Effector memory CD4-positive, alpha-beta T cell (primary cell): ENCODE measurements at regions not wholly inside any gene's neighbourhood (a gene's known extent, or its start where the extent isn't known, plus 50 kb on each side); places are given as distances from the start of the nearest gene placed in this dataset.

Source experiments
- DNase-seq, 3 donors: peaks; one replicate each; pipeline ENCODE4 v3.0.0-alpha.2; 2020
- H3K27ac ChIP-seq: 2 replicates; pipeline ENCODE4 v1.7.0; 2013; ENCODE audit warnings: mild to moderate bottlenecking, low read length, moderate library complexity; ENCODE audit not compliant: insufficient read depth, poor library complexity, severe bottlenecking
- H3K27me3 ChIP-seq: replicated peaks from 2 replicates; pipeline ENCODE4 v1.7.0; 2013; ENCODE audit warnings: mild to moderate bottlenecking, low read length; ENCODE audit not compliant: insufficient read depth, control insufficient read depth, poor library complexity, severe bottlenecking
- H3K36me3 ChIP-seq: 2 replicates; pipeline ENCODE4 v1.7.0; 2013; ENCODE audit warnings: mild to moderate bottlenecking, low read length, moderate library complexity; ENCODE audit not compliant: control insufficient read depth, insufficient read depth
- H3K4me1 ChIP-seq: 2 replicates; pipeline ENCODE4 v1.7.0; 2013; ENCODE audit warnings: low read length, mild to moderate bottlenecking; ENCODE audit not compliant: control insufficient read depth, insufficient read depth, poor library complexity, severe bottlenecking
- H3K4me3 ChIP-seq: 2 replicates; pipeline ENCODE4 v1.7.0; 2013; ENCODE audit warnings: low read length, low read depth, mild to moderate bottlenecking; ENCODE audit not compliant: insufficient read depth, poor library complexity, severe bottlenecking
- H3K9me3 ChIP-seq: 2 replicates; pipeline ENCODE4 v1.7.0; 2013; ENCODE audit warnings: mild to moderate bottlenecking, low read length, moderate library complexity; ENCODE audit not compliant: control insufficient read depth

DNA sequence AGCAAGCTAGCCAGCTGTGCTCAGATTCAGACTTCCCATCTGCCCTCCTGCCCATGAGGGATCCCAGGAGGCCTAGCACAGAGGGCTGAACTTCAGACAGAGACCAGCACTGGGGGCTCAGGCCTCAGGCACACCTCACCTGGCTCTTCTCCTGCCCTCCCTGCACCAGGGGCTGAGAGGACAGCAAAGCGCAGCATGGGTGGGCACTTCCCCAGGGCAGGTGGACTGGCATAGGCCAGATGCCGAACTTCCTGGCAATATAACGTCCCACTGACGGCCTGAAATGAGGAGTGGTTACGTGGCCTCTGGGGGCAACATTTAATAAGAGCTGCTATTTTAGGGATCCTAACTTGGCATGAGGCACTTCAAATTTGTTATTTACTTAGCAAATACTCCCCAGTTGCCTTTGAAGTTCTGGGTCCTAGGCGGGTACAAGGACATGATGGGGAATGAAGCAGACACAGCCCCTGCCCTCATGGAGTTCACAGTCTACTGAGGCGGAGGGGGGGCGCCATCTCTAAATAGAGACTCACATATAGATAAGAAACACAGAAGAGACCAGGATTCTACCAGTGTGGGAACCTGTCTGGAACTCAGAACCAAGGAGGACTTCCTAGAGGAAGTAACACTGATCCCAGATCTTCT, 101.8 kb upstream of the ZMIZ1 start:
- DNase-seq, result no peak

DNA sequence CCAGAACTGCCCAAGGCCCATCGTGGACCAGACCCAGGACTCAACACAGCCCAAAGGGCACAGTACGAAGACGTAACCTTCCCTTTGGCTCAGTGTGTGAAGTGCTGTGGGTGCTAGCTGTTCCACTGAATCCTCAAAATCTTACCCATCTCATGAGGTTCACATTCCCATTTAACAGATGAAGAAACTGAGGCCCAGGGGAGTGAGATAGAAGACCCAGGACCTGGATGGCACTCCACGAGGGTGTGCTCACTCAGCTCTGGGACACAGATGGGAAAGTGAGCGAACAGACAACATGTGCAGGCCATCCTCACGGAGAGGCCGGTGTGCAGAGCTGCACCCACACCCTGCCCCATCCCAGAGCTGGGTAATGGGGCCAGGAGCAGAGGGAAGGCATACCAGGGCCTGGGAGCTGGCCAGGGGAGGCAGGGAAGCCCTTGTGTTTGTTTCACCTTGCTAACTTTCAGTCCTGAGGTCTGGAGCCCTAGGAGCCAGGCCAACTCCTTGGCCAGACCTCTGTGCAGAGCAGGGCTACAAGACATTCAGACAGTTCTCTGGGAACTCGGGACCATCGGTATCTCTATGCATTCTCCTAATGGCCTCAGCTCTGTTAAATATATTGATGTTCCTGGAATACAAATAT, 100.3 kb upstream of the ZMIZ1 start:
- Histone ChIP-seq H3K4me3 (no peak overlapping the region), H3K36me3 (no peaks in the 10 kb centered on the region), H3K4me1 (peaks cover 6% of the 10 kb centered on the region), H3K9me3 (no peaks in the 10 kb centered on the region), H3K27ac (no peak overlapping the region), H3K27me3 (no peaks in the 10 kb centered on the region)
- DNase-seq, result no peak

More for the DNA sequence above, 101.8 kb upstream of the ZMIZ1 start:
- Histone ChIP-seq H3K27ac (no peak overlapping the region), H3K36me3 (no peaks in the 10 kb centered on the region), H3K27me3 (no peaks in the 10 kb centered on the region), H3K4me3 (no peak overlapping the region), H3K4me1 (no peaks in the 10 kb centered on the region), H3K9me3 (no peaks in the 10 kb centered on the region)

DNA sequence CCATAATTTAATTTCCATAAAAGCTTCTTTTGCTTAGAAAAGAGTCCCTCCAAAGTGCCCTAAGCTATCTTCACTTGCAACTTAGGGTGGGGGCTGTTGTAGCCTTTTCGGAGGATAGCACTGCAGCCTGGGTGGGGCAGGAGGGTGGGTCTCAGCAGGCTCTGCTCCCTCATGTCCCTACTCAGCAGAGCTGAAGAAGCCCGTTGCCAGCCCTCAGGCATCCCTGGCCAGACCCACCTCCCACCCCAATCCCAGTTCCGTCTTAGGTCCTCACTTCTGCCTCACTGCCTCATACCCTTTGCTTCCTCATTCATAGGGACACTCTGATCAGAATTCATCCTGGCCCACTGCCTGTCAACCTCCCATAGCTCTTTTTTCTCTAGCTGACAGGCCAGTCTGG, 99.8 kb upstream of the ZMIZ1 start:
- no peak for DNase-seq
- H3K27ac ChIP-seq, result no peak overlapping the region
- no peaks in the 10 kb centered on the region for H3K27me3 ChIP-seq

DNA sequence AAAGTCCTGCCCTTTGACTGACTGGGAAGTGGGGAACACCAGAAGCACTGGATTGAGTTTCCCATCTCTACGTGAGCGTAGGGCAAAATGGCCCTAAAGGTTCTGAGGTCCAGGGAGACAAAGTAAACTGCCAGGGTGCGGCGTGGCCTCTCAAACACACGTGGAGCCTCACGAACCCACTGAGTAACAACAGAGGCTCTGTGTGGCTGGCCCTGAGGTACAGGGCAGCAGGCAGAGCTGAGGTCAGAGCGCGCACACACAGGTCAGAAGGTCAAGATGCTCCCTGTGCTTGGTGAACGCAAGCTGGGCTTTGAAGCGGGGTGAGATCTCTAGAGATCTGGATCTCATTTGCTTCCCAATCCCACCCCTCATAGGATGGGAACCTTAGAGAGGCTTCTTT, 99.0 kb upstream of the ZMIZ1 start:
- H3K36me3 ChIP-seq, result no peaks in the 10 kb centered on the region
- H3K4me1 ChIP-seq, result peaks cover 15% of the 10 kb centered on the region
- H3K27me3 ChIP-seq, result no peaks in the 10 kb centered on the region
- no peak overlapping the region for H3K27ac ChIP-seq
- no peak for DNase-seq
- H3K4me3 ChIP-seq, result no peak overlapping the region
- no peaks in the 10 kb centered on the region for H3K9me3 ChIP-seq

More for the DNA sequence above, 99.8 kb upstream of the ZMIZ1 start:
- no peak overlapping the region for H3K4me3 ChIP-seq
- no peaks in the 10 kb centered on the region for H3K9me3 ChIP-seq
- H3K36me3 ChIP-seq, result no peaks in the 10 kb centered on the region
- peaks cover 7% of the 10 kb centered on the region for H3K4me1 ChIP-seq

DNA sequence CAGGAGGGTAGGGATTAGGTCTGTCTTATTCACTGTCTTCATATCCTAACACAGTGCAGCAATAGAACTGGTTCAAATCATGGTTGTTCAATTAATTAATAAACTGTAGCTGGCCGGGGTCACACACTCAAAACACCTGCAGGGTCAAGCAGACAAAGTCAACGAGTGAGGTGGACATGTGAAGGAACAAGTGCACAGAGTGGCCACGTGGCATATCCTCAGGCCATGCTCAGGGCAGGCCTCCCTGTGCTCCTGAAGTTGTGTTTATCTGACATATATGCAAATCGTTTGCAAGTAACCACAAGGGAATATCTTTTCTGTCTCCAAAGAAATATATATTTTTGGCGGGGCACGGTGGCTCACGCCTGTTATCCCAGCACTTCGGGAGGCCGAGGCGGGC, 98.5 kb upstream of the ZMIZ1 start:
- no peak for DNase-seq
- Histone ChIP-seq H3K4me1 (peaks cover 17% of the 10 kb centered on the region), H3K9me3 (no peaks in the 10 kb centered on the region), H3K27ac (no peak overlapping the region), H3K36me3 (no peaks in the 10 kb centered on the region), H3K27me3 (no peaks in the 10 kb centered on the region), H3K4me3 (no peak overlapping the region)

DNA sequence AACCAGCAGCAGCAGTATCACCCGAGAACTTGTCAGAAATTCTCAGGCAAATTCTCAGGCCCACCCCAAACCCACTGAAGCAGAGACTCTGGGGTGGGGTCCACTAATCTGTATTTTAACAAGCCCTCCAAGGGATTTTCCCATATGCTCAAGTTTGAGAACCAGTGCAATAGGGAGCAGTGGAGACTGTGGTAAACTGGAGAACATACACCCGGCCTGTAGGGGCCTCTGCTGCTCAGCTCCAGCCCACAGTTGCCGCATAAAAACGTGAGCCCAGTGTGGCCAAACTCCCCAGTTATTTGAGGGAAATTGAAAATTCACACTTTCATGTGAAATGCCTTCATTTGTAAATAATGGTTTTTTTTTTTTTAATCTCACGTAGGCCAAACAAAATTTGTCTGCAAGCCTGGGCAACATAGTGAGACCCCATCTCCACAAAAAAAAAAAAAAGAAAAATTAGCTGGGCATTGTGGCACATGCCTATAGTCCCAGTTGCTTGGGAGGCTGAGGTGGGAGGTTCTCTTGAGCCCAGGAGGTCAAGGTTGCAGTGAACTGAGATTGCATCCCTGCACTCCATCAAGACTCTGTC, 97.6 kb upstream of the ZMIZ1 start:
- no peaks in the 10 kb centered on the region for H3K9me3 ChIP-seq
- no peak overlapping the region for H3K4me3 ChIP-seq
- H3K36me3 ChIP-seq, result no peaks in the 10 kb centered on the region
- no peak for DNase-seq
- H3K4me1 ChIP-seq, result peaks cover 17% of the 10 kb centered on the region
- no peak overlapping the region for H3K27ac ChIP-seq
- H3K27me3 ChIP-seq, result no peaks in the 10 kb centered on the region

DNA sequence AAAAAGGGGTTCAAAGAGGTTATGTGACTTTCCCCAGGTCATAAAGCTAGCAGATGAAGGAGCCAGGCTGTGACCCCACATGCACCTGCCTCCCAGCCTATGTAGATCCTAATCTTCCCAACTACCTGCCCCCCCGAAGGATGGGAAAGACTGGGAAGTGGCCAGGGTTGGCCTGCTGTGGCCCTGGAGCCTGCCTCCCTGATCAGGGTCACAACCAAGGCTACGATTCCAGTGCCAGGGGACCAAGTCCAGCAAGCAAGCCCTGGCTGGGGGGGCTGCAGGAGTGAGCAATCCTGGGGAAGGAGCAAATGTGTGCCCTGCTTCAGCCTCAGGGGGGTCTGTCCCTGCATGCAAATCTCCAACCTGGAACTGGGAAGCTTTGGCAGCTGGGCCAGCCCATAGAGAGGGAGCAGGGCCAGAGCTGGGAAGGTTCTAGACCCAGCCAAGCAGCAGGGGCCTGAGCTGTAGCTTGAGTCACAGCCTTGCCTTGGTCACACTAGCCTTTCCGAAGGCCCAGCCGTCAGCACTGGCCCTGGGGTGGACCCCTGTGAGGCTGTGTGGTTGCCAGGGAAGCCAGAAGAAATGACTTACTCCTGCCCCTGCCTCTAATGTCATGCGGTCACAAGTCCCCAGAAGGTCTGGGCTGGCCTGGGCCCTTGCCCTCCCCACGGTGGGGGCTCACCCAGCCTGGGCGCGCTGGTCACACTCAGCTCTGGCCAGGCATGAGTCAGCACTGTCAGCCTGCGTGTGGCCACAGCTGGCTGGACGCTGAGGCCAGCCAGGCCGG, 96.4 kb upstream of the ZMIZ1 start:
- no peak for DNase-seq
- H3K4me1 ChIP-seq, result peaks cover 17% of the 10 kb centered on the region
- H3K27me3 ChIP-seq, result no peaks in the 10 kb centered on the region
- no peak overlapping the region for H3K4me3 ChIP-seq
- H3K36me3 ChIP-seq, result no peaks in the 10 kb centered on the region
- H3K9me3 ChIP-seq, result no peaks in the 10 kb centered on the region
- H3K27ac ChIP-seq, result no peak overlapping the region

DNA sequence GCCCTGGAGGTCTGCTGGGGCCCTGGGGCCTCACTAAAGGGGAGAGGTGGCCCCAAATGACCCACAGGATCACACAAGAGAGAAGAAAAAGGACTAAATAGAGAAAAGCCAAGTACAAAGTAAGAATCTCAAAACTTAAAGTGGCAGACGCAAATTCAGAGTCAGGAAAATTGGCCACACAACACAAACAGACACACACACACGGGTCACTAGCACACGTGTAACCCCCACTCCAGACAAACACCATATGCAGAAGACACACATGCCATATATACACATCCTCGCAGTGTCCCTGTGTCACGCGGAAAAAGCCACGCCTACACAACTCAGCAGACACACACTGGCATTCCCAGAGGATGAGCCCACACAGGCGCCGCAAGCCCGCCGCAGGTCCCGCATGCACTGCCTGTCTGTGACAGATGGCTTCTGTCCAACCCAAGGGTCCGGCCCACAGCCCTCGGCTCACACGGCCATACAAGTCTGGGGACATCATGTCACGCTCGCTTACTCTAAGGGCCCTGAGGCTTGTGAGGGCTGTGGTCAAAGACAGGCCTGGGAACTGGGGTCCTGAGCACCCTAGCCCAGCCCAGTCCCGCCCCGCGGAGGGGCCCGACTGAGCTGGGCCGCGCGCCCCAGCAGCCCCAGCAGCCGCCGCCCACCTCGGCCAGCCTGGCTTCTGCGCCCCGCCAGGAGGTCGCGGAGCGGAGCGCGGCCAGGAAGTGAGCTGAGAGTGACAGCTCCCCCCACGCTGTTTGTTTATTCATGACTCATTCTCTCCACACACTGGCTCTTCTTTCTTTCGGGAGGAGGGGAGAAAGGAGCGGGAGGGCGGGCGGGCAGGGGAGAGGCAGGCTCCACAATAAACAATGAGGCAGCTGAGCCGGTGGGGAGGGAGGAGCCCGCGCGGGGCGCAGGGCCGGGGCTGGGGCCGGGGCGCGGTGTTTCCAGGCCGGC, 95.5 kb upstream of the ZMIZ1 start:
- H3K27ac ChIP-seq, result no peak overlapping the region
- peak; percentile 47 to 53 (median 52) for DNase-seq

DNA sequence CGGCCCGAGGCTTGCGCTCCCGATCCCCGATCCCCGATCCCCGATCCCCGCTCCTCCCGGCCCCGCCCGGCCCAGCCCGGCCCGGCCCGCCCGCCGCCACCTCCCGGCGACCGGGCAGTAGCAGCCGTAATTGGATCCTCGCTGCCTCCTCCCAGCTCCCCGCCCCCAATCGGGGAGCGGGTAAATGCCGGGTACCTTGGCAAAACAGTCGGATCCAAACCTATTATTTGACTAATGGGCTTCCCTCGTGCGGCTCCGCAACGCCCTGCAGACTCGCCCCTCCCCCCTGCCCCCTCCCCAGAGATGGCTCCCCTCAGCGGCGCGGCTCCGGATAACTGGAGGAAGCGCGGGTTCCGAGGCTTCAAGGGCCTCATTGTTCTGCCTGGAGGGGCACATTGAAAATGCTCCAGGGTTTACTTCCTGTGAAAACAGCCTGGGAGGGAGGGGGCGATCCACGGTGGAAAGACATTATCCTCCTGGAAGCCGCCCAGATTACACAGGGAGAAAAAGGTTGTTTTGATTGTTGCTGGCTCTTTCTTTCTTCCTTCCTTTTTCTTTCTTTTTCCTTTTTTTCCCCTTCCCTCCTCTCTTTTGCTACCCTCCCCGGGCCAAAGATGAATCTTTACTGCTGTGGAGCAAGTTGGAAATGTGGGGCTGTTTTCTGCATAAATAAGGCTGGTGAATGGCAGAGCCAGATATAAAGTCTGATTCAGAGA, 94.7 kb upstream of the ZMIZ1 start:
- Histone ChIP-seq H3K27ac (peak overlapping the region; percentile 48), H3K4me3 (peak overlapping the region; percentile 70), H3K36me3 (no peaks in the 10 kb centered on the region), H3K4me1 (peaks cover 17% of the 10 kb centered on the region), H3K27me3 (no peaks in the 10 kb centered on the region), H3K9me3 (no peaks in the 10 kb centered on the region)
- peak in 2 of 3 donors; percentile 9 to 15 for DNase-seq

More for the DNA sequence above, 95.5 kb upstream of the ZMIZ1 start:
- Histone ChIP-seq H3K27me3 (no peaks in the 10 kb centered on the region), H3K9me3 (no peaks in the 10 kb centered on the region), H3K36me3 (no peaks in the 10 kb centered on the region), H3K4me1 (peaks cover 17% of the 10 kb centered on the region), H3K4me3 (peak overlapping the region; percentile 70)
